ENCODE measurements at regions not wholly inside any gene's neighbourhood (a gene's known extent, or its start where the extent isn't known, plus 50 kb on each side); places are given as distances from the start of the nearest gene placed in this dataset.
"Not testable (repeated sequence)": the region's sequence is repeated elsewhere in the genome, so short reads cannot be mapped to it uniquely, and the experiment has no call there.

DNA sequence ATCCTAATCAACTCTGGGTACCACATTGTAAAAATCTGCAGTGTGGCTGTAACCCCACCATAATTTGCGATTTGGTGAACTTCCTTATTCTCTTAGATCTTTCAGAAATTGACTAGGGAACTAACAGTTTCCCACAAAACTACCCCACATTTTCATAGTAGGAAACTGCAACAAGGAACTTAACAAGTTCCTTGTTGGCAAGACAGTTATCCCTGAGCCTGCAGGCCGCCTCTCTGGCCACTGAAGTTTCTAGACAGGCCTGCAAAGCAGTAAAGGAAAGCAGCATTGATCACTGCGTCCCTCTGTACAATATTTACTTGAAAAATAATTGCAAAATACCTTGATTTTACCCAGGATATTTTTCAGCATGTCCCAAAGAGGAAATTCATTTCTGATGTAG, 372.9 kb downstream of the ANAPC1 start:
- not testable (repeated sequence) for DNase-seq

DNA sequence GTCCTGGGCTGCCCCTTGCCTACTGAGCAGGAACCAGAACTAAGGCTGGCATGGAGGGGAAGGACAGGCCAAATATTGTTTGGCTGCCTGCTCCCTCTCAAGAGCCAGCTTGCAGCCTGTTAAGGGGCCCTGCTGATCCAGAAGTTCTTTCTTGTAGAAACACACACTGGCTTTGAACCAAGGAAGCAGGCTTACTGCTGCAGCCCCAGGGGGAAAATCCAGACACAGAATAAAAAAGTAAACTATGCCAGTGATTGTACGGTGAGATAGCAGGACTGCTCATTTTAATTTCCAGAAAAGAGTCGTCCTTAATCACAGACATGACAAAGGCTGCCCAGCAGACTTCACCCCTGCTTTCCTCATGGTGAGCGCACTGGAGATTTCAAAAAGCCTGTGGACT, 371.6 kb downstream of the ANAPC1 start:
- not testable (repeated sequence) for DNase-seq

DNA sequence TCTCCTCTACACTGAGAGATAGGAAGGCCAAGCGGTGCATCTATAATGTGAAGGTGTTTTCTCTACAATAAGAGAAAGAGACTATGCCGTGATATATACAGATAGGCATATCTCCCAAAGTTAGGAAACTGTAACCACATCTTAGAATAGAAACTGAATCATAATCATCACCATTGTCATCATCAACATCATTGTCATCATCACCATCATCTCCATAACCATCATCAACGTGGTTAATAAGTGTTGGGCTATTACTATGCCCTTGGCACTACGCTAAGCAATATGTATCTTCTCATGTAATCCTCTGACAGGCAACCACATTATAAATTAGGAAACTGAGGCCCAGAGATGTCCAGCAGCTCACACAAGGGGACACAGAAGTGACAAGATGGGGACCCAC, 369.9 kb downstream of the ANAPC1 start:
- not testable (repeated sequence) for DNase-seq

DNA sequence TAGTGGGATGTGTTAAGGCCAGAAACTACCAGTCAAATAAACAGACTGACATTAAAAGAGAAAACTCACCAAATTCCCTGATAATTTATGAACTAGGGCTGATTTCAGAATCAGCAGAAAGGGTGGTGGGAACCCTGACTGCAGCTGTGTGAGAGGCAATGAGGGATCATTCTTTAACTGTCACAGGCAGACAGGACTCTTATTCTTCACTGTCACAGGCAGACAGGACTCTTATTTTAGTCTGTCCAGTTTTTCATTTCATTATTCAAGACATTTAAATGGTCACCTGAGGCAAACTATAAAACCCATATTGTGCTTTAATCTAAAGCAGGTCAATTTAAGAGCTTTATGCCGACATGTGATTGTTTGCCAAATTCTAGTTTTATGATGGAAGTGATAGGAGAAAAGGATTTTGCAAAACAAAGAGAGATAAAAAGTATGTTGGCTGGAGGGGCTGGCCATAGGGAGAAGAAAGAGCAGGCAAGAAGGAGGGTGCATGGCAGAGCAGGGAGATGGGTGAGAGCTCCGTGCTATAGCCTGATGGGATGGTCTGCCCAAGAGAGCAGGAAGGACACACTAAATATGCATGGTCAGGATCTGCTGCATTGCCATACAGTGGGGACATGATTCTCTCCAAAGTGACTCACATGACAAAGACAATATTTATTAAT, 366.8 kb downstream of the ANAPC1 start:
- DNase-seq: not testable (repeated sequence)

DNA sequence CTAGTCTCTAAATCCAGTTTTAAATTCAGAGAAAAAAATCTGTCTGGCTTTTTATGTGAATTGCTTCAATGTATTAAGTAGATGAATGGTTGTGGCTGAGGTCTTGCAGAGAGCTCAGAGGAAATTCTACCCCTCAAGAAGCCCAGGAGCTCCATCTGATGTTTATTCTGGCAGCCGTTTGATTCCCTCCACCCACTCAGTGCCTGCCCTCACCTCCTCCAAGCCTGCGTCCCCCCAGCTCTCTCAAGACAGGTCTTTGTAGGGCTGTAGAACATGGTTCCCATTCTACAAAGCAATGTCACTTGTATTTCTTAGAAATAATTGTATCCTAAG, 366.3 kb downstream of the ANAPC1 start:
- not testable (repeated sequence) for DNase-seq

DNA sequence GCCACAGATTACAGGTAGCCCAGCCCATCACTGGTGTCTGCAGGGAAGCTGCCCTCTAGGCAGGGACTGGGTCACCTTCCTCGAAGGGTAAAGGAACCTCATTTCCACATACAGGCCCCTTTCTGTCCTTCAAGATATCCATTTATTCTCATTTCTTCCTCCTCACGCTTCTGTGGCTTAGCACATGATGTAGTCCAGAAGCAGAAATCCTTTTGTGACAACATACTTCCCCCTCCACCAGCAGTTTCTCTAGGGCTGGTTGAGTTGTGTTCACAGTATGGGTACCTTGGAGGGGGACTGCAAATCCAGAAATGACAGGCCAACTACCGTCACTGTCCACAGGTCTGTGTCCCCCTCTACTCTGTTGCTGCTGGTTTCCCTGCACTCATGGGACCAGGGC, 364.9 kb downstream of the ANAPC1 start:
- no peak for DNase-seq

DNA sequence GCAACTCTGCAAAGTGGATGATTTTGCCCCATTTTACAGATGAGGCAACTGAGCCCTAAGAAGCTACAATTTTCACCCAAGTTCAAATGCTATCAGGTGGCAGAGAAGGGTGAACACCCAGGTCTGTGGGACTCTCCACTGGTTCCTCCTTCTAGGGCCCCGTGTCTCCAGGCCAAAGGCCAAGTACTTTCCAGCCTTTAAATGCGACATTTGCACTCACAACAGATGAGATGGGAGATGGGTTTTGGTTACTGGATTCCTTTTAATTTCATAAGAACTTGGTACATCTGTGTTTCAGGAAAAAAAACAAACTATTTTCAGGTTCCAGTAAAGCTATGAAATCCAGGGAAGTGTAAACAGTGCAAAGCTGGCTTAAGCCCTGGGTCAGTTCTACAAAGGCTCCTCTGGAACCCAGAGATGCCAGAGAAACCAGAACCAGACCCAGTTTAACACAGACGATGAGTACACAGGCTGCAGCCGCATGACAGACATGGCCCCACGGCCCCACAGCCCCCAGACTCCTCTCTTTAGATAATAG, 361.7 kb downstream of the ANAPC1 start:
- no peak for DNase-seq

DNA sequence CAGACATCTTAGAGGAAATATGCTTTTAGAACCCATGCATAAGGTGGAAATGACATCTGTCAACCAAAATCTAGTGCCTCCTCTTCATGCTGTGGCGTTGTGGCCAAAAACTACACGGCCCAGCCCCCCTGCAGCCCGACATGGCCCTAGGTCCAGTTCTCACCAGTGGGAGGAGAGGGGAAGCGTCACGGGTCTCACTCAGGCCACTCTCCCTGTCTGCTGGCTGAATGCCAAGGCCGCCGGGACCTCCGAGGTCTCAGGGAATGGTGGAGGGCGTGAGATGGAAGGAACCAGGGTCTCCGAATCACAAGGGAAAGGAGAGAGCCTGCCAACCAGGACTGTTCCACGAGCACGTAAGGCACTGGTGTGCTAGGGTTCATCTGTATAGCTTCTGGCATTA, 361.0 kb downstream of the ANAPC1 start:
- no peak for DNase-seq

DNA sequence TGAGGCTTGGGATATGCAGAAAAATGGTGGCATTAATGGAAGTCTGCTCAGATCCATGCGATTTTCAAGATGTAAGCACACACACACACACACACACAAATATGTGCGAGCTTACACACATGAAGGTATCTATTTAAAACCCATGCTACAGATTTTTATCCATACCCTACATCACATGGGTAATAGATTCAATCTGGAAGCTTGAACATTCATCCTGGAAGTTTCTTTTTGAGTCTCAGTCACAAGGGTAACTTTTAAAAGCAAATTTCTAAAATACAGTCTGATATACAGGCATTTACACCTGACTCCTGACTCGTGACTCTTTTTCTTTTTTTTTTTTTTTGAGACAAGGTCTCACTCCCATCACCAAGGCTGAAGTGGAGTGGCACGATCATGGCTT, 359.0 kb downstream of the ANAPC1 start:
- DNase-seq: not testable (repeated sequence)

DNA sequence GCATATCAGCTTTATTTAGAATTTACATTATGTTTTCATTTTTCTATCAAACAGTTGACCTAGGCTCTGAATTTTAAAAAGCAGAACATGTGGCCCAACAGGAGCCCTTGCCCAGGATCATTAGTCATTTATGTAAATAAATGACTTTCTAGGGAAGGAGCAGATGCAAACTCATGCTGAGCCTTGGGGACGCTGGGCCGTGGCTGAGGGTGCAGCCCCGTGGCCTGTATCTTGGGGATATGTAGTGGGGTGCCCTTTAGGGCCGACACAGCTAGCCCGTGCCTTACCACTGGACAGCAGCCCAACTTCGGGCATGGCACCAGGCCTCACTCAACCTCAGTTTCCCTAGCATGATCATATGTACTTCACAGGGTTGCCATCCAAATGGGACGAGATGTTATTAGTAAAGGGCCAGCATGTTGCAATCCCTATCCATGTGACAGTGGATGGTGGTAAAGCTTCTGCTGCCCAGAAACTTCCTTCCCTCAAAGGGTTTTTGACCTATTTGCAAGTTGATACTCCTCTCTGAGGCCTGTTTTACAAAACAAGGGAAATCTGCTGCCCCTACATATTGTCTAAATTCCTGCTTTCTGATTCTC, 357.9 kb downstream of the ANAPC1 start:
- DNase-seq: not testable (repeated sequence)

DNA sequence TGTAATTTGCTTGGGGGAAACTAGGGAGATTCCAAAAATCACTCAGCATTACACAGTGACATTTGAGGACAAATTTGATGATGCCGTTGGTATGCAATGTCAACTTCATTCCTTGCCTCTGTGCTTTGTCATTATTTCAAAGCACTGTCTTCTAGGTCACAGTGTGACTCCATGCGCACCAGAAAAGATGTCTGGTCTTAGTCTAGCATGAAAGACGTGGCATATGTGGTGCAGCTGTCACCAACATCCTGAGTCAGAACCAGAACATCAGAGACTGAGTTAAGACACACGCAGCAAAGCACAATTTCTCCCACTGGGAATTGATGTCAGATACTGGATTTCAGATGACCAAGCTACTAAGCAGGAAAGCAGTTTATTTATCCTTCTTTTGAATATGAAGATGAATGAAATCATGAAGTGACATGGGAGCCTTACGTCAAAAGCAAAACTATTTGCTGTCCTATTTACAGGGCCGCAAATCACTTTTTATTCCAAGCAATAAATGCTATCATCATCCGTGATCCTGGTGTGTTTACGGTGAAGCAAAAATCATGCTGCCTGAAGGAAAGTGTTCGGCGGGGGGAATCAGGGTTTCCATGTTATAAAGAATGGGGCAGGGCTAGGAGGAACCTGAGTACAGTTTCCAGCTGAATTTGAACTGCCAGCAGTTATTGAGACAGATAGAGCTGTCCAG, 356.1 kb downstream of the ANAPC1 start:
- DNase-seq: not testable (repeated sequence)

DNA sequence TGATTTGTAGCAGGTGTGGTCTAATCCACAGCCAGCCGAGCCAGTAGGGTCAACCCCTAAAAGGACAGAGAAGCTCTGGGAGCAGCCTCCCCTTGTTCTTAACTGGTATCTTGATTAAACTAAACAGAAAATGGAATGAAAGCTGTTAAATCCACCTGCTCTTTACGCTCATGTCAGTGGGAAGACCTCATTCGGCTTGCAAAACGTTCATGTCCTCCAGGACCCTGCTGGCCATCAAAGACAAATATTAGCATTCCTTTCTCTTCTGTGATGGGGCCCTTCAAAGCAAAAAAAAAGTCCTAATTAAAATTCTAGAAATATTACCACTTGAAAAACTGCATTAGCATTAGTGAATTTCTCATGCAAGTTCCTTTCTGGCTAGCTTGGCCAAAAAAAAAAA, 355.0 kb downstream of the ANAPC1 start:
- not testable (repeated sequence) for DNase-seq

DNA sequence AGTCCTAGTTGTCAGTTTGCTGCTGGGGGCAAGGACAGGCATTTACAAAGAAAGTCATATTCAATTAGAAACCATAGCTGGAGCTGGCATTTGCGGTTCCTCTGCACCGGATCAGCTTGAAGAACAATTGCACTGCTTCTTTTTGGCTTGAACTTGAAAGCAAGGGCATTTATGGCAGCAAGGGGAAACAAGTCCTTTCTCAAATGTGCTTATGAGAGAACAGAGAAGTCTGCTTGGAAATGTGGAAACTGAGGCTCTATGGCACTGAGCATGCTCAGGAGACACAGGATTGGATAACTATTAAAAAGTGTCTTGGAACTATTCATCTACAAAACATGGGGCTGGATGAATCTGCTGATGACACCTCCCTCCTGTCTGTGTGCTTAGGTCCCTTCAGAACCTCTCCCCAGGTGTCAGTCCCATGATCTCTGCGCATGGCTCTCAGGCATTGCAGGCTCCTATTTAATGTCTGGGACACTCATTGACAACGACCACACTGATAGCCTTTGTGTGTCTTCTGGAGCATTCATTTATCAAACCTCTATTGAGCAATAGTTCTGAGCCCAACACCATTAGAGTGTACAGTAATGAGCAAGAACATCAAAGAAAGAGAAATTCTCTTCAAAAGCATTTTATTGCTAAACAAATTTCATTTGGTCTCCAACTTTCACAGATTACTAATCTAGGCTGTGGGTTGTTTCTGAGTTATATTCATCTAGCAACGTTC, 353.6 kb downstream of the ANAPC1 start:
- DNase-seq: not testable (repeated sequence)

DNA sequence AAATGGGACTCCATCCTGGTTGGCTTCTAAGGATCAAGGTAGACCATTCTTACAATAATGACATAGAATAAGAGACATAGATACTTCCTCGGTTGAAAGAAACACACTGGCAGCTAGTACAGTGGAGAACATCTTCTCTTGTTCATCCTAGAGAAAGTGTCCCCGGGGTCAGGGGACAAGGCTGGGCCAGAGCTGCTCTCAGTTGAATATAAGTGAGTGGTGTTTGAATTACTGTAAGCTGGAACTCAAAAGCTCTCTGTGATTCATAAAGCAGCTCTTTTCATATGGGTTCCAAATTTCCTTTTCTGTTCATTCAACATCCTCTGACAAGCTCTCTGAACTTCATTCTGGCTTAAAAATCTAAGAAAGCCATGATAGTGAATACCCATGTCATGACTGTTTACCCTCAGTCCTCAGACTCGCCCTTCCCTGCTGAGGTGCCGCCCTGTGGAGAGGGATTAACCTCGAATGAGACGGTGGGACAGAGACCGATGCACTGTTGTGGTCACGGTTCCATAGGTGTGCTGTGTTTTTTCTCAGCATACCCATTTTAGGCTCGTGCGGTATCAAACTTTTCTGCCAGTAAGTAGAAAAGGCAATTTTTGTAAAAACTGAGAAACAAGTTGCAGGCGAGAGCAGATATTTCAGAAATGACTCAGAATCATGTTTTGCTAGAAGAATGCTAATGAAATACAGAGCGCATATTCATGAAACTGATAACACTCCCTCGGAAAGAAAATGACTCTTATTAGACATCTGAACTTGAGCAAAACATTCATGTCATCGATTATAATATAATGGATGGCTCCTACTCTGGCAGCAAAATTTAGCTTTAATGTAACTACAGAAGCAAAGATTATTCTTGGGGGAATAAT, 351.1 kb downstream of the ANAPC1 start:
- DNase-seq: not testable (repeated sequence)

DNA sequence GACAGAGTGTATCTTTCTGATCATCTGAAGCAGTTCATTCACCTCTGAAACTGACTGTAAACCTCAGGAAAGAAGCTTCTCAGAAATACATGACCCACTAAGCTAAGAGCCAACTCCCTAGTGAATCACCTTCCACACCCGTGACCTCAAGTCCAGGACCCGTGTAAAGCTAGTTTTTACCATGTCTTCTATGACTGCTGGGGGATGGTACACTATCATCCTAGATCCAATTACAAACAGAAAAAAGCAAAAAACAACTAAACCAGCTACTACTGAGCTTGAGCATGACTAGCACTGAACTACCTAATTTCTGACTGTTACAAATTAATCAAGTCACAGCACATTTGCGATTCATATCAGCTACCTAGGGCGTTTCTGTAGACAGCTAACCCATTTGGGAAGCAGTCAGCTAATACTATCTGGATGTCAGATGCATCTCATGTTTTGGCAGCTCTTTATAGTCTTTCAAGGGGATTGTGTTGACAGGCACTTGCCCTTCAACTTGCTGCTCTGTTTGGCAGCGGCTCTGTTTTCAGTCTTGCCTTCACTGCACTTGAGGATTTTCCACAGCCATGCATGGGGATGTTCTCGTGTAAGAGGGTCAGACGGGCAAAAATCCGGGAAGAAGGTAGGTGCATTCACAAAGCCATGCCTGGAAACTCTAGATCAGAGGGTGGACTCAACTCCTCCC, 350.3 kb downstream of the ANAPC1 start:
- not testable (repeated sequence) for DNase-seq

DNA sequence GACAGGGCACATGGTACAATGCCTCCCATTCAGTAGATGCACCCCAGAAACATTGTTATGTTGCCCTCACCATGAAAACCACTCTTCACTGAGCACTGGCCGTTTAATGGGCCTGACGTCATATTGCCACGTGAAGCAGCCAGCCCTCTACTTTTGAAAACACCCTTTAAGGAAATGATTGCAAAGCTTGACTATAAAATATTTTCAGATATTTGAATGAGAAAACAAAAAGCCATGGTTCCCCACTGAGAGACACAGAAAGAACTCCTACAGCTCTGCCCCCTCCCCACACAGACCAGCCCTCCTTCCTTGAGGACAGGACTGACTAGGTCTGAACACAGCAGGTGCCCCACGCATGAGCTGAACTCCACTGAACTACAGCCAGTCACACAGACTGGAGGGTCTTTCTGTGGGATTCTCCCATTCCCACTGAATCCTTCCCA, 349.1 kb downstream of the ANAPC1 start:
- no peak for DNase-seq

DNA sequence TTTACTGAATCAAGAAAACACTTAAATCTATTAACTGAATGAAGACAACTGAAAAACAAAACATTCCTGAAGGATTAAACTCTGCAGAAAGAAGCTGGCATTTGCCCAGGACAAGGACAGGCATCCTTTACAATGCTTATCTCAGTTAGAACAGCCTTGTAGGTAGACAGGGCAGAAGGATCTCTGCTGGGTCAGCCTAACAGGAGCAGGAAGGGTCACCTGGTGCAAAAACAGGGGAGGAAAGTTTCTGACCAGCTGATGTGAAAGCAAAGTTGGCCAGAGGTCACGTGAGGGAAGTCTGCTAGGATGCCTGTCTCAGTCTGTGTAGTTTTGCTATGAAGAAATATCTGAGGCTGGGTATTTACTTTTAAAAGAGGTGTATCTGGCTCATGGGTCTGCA, 348.6 kb downstream of the ANAPC1 start:
- DNase-seq: no peak

DNA sequence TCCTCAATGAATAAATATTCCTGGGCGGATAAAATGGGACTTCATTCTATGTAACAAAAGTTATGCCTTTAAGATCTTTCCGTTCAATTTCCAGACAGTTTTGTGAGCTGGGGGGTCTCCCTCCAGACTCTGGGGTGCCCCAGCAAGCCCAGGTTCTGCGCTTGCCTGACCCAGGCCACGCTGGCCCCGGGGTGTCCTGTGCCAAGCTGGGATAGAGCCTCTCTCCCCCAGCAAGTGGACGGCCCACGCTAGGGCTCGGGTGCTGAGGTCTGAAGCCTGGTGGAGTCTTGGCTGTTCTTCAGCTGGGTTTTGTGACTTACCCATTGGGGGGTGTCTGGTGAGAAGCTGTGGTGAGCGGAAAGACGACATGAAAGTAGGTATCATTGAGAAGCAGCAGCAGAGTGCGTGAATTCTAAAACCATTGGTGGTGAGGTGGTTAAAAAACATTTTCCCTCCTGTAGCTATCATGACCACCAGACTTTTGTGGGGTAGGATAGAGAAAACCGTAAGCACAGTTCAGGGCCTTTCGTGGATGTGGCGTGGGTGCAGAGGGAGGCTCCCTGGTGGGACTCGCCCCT, 346.8 kb downstream of the ANAPC1 start:
- DNase-seq: no peak

DNA sequence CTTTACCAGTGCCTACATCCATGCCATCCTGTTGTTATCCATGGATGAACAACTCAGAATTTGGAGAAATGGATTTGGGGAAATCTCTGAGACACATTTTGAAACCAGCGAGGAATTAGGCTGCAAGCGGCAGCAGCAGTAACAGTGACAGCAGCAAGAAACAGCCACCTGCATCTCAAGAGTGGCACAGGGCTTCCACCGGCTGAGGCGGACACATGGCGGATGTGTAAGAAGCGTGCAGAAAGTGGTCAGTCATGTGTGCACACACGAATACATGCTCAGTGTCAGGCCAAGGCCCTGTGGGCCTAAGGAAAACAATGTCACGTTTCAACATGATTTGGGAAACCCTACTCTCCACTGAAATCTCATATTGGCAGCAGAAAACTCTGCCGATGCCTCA, 344.0 kb downstream of the ANAPC1 start:
- DNase-seq: not testable (repeated sequence)

DNA sequence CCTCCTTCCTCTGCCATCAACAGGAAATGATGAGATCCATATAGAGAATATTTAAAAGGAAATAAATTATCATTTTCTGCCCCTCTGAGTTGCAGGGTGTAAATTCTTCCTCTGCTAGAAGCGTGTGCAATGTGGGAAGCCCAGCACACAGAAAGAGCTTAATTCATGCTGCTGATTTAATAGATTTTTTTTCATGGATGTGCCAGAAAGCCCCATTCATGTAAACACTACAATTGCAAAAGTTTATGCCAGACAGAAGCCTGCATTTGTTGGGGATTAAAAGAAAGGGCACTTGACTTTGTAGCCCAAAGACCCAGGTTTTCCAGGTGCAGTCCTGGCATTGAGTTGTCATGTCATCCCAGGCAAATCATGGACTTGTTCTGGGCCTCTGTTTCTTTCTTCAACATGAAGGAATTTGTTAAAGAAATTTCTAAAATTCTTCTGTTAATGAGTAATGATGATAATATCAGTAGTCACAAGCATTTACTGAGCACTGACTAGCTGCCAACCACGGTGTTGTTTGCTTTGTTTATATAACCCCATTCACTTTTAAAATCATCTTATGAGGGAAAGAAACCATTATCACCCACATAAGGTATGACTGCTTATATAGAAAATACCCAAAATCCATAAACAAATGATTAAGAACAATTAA, 341.7 kb downstream of the ANAPC1 start:
- DNase-seq: not testable (repeated sequence)

DNA sequence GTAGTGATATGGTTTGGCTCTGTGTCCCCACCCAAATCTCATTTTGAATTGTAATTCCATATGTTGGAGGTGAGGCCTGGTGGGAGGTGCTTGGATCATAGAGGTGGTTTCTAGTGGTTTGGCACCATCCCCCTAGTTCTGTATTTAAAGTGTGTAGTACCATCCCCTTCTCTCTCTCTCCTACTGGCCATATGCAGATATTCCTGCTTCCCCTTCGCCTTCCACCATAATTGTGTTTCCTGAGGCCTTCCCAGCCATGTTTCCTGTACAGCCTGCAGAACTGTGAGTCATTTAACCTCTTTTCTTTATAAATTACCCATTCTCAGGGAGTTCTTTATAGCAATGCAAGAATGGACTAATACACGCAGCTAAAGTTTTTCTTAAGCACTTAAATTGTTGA, 340.0 kb downstream of the ANAPC1 start:
- not testable (repeated sequence) for DNase-seq
